Stimulated activated CD4-positive, alpha-beta T cell treated with anti-CD3 and anti-CD28 coated beads, Interleukin-2, amount 100 ng/mL, for 4 hours (primary cell): ENCODE measurements at regions not wholly inside any gene's neighbourhood (a gene's known extent, or its start where the extent isn't known, plus 50 kb on each side); places are given as distances from the start of the nearest gene placed in this dataset.
"Not testable (repeated sequence)": the region's sequence is repeated elsewhere in the genome, so short reads cannot be mapped to it uniquely, and the experiment has no call there.

Experiments
- DNase-seq: peaks from one replicate; pipeline ENCODE4 v3.0.0-alpha.2; 2020; ENCODE audit warnings: low read depth

- not testable (repeated sequence) for DNase-seq
These were observed 1007.9 kb downstream of the LTN1 start for GRCh38 chr21:27984663-27985325.

DNA sequence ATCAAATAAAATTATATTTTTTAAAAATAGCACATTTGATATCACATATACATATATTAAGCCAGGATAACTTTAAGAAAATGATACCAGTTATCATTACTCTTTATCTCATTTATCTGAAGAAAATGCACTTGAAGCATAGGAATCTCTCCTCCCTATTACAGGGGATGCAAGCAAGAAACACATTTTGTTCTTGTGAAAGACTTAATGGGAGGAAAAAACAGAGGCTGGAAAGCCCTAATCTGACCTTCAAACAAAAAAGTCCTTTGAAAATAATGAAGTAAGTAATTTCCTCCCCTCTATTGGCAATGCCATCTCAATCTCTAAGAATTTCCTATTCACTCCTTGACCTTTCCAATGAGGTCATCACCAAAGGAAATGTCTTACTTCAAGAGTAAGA is 1012.6 kb upstream of the ADAMTS5 start:
- DNase-seq, result not testable (repeated sequence)

- DNase-seq, result no peak
These were observed 1008.6 kb upstream of the ADAMTS5 start for GRCh38 chr21:27975514-27975913.

DNA sequence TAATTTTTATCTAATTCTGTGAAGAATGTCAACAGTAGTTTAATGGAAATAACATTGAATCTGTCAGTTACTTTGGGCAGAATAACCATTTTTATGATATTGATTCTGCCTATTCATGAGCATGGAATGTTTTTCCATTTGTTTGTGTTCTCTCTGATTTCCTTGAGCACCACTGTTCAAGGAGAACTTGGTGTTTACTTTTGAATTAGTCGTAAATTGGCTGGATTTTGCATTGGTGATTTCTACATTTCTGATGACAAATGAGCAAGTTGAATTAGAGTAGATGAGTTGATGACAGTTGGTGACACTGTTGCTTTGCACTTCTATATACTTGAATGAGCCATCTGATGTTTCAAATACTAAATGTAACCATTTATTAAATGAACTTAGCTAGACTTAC is 1007.3 kb upstream of the ADAMTS5 start:
- DNase-seq, result not testable (repeated sequence)

DNA sequence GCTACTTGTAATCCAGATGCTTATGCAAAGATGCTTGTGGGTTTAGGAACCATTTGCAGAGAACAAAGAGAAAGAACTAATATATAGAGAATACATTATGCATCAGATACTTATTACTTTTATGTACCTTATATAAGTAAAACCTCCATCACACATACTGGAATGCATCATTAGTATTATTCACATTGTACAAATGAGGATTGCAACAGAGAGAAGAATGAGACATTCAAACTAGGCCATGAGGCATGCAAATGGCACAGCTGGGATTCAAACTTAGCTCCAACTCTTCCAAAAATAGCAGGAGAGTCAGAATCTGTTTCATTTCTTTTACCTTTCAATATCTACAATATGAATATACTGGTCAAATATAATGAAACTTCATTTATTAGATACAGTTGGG is 1001.4 kb upstream of the ADAMTS5 start:
- not testable (repeated sequence) for DNase-seq

GRCh38 chr21:27954543-27955165 is 987.8 kb upstream of the ADAMTS5 start:
- DNase-seq, result no peak

- DNase-seq, result no peak
These were observed 986.6 kb upstream of the ADAMTS5 start for GRCh38 chr21:27953340-27954045.

DNA sequence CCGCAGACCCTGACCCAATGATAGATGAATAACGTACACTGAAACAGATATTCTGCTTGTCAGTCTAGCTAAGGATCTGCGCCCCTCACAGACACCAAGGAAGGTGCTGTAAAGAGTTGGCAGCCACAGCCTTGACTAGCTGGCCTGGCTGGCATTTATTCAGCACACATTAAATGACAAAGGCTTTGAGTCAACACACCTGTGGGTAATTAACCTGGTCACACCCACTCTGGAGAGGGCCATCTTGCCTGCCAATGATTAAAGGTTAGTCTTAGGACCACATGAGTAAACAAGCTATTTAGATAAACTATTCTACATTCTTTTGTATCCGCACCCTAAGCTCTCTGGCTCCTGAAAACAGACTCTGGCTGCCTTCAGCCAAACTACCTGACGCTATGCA is 982.2 kb upstream of the ADAMTS5 start:
- DNase-seq, result not testable (repeated sequence)

DNA sequence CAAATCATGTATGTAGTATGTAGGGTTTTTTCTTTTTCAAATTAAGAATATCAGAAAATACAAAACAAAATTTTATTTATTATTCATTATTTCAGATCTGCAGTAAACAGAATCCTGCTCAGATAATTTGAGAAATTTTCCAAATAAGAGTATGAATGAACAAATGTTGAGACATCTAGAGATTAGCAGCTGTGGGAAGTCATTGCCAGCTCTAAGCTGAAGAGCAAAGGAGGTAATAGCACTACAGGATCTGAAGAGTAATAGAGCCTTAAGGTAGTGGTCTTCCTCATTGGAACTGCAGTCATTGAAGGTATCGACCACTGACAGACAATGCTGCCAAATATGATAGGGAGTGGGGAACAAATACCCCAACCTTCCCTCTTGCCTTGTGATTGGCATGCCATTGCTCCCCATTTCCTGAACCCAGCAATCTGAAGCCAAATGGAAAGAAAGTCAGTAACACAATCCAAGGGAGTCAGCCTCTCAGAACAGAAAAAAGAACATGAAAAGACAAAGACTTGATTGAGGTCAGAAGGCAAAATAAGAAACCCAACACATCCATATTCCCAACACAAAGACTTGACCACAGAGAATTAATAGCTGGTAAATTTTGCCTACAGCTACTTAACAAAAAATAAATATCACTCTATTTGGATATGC is 963.4 kb upstream of the ADAMTS5 start:
- not testable (repeated sequence) for DNase-seq

GRCh38 chr21:27929179-27929578 is 962.3 kb upstream of the ADAMTS5 start:
- not testable (repeated sequence) for DNase-seq

DNA sequence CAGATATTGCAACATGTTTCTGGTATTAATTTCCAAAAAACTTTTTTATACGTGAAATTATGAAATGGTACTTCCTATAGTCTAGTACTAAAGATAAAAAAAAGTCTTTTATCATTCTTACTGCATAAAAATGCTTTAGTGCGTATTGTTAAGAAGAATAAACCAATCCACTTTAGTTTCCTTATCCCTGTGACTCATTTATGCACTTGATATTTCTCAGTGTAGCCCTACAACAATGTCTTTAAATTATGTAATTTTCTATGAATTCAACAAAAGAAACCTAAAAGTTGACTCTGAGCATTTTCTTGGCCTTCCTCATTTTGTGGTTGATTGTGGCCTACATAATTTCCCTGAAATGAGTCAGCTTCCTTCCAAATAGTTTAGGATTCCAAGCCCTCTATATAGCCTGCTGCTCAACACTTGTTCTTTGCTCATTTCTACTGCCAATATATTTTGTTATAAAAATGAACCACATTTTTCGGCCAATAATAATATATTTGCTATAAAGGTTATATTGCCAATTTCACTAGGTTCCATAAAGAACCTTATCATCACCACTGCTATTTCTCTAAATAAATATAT is 961.7 kb upstream of the ADAMTS5 start:
- not testable (repeated sequence) for DNase-seq

DNA sequence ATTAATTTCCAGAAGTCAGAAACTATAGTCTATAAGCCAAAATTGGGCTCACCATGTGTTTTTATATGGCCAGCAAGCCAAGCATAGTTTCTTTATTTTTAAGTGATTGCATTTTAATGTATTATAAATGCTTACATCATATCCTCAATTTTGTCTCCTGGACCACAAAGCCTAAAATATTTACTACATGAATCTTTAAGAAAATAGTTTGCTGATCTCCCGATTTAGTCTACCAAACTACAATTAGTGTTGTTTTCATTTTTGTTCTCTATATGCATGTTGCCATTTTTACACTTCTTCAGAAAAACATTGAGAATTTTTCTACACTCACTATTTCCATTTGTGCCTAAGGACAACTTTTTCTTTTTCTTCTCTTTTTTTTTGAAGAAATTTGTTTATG is 954.5 kb upstream of the ADAMTS5 start:
- not testable (repeated sequence) for DNase-seq

DNA sequence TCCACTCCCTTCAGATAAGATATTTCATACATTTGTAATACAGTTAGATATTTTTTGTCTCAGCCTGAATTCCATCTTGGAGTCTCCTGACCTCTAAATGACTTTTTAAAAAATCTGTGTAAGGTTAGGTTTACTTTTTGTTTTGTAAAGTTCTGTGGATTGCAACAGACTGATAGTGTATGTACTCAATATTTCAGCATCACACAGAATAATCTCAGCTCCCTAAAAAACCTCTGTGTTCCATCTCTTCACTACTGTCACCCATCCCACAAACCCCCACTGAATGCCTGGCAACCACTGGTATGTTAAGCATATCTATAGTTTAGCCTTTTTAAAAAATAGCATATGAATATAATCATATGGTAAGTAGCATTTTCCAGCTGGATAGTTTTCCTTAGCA is 951.1 kb upstream of the ADAMTS5 start:
- DNase-seq, result not testable (repeated sequence)

GRCh38 chr21:27916326-27916725 is 949.4 kb upstream of the ADAMTS5 start:
- not testable (repeated sequence) for DNase-seq

GRCh38 chr21:27912133-27912532 is 945.2 kb upstream of the ADAMTS5 start:
- DNase-seq, result not testable (repeated sequence)

DNA sequence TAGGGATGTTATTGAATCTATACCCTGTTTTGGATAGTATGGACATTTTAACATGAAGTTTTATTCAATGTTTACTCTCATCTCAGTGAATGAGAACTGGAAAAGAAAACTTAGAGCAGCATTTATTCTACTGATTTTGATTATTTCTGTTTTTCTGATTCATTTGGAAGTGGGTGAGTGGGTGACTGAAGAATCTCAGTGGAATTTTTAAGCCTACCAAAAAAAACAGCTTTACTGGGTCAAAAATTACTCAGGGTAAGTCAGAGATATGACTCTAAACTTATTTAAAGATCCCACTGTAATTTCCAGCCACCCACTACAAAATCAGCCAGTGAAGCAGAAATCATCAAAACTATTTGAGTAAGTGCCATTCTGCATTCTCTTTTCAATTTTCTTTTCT is 942.6 kb upstream of the ADAMTS5 start:
- DNase-seq, result not testable (repeated sequence)

- not testable (repeated sequence) for DNase-seq
These were observed 941.9 kb upstream of the ADAMTS5 start for GRCh38 chr21:27908816-27909215.

GRCh38 chr21:27902904-27903303 is 936.0 kb upstream of the ADAMTS5 start:
- DNase-seq, result not testable (repeated sequence)

- not testable (repeated sequence) for DNase-seq
These were observed 926.7 kb upstream of the ADAMTS5 start for GRCh38 chr21:27893619-27894018.

DNA sequence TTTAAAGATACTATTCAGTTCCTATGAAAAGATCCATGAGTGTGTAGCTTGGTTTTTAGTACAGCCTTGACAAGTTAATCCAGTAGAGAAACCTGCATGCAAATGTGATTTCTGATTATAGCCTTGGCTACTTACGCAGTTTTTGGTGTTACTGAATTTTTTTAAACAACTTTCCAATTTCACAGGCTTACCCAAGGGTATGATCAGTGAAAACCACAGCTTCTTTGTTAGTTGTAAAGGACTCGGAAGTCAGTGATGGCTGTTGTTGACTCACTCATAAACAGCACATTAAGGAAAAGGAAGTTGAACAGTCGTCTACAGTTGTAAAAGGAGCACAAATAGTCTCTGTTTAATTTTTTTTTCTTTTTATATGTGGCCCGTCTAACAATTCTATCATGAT is 924.6 kb upstream of the ADAMTS5 start:
- not testable (repeated sequence) for DNase-seq

- DNase-seq, result not testable (repeated sequence)
These were observed 921.0 kb upstream of the ADAMTS5 start for GRCh38 chr21:27887808-27888455.

DNA sequence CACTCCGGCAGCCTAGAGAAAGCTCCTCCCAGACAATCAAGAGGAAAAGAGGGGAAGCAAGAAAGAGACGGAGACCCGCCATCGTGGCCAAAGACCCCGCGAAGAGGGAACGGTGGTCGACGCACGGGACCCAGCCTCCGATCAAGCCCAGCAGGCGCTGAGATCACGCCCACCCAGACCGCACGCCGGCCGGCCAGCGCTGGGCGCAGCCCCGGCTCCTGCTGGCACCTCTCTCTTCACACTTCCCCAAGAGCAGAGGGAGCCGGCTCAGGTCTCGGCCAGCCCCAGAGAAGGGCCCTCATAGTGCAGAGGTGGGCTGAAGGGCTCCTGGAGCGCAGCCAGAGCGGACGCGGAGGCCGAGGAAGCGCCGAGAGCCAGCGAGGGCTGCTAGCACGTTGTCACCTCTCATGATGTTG is 918.4 kb upstream of the ADAMTS5 start:
- DNase-seq, result no peak
